ENCODE measurements at regions not wholly inside any gene's neighbourhood (a gene's known extent, or its start where the extent isn't known, plus 50 kb on each side); places are given as distances from the start of the nearest gene placed in this dataset.

DNA sequence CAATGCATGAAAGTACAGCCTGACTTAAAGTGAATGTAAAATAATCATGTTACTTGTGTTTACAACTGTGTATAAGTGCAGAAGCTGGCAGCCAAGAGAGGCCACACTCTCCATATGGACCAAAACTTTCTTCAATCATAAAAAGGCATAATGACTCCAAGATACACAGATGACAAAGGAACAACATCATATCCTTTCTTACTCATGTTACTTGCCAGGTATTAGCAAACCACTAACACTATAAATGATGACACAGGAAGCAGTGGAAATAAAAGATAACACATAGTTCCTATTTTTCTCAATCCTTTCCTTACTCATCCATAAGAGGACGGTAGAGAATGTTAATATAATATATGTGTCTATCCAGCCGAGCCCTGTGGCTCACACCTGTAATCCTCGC lies 400.0 kb upstream of the CDH2 start:
- ChIA-PET POLR2A (no interaction called here), CTCF (no interaction called here)
- no peak overlapping the region for H3K27ac Mint-ChIP-seq (ENCODE audit: low read depth, unreplicated experiment)
- no peaks in the 10 kb centered on the region for H3K36me3 Mint-ChIP-seq (ENCODE audit: insufficient read depth, unreplicated experiment)
- no TSS peak for BruUV-seq (replicated peaks)
- no peaks in the 10 kb centered on the region for H3K27me3 Mint-ChIP-seq (ENCODE audit: insufficient read depth, unreplicated experiment)
- TF ChIP-seq, protein P1, sequence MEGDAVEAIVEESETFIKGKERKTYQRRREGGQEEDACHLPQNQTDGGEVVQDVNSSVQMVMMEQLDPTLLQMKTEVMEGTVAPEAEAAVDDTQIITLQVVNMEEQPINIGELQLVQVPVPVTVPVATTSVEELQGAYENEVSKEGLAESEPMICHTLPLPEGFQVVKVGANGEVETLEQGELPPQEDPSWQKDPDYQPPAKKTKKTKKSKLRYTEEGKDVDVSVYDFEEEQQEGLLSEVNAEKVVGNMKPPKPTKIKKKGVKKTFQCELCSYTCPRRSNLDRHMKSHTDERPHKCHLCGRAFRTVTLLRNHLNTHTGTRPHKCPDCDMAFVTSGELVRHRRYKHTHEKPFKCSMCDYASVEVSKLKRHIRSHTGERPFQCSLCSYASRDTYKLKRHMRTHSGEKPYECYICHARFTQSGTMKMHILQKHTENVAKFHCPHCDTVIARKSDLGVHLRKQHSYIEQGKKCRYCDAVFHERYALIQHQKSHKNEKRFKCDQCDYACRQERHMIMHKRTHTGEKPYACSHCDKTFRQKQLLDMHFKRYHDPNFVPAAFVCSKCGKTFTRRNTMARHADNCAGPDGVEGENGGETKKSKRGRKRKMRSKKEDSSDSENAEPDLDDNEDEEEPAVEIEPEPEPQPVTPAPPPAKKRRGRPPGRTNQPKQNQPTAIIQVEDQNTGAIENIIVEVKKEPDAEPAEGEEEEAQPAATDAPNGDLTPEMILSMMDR (IDR thresholded peaks at IDR 0.05; ENCODE audit: unreplicated experiment) = no peak
- H3K4me3 Mint-ChIP-seq (ENCODE audit: unreplicated experiment) = no peak overlapping the region
- H3K9me3 Mint-ChIP-seq (ENCODE audit: unreplicated experiment) = no peaks in the 10 kb centered on the region
- intact Hi-C loops (cut with micrococcal nuclease) = no loop called here
- no peak for DNase-seq (ENCODE audit: unreplicated experiment)
- no peaks in the 10 kb centered on the region for H3K4me1 Mint-ChIP-seq (ENCODE audit: insufficient read depth, unreplicated experiment)

DNA sequence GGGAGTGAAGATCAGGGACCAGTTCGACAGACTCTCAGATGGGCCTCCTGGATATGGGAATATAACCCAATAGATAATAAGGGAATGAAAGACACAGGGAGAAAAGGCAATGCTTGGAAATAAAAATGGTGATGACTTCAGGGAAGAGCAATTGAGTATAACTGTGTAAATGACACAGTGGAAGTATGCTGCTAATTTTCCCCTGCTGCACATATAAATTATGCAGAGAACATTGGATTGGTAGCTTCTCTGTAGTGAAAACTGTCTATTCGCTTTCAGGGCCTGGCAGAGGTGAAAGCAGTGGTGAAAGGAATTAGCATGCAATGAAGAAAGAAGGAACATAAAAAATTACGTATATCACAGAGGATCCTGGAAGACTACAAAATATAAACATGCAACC lies 398.2 kb upstream of the CDH2 start:
- Mint-ChIP-seq H3K4me1 (ENCODE audit: insufficient read depth, unreplicated experiment) (no peaks in the 10 kb centered on the region), H3K27me3 (ENCODE audit: insufficient read depth, unreplicated experiment) (no peaks in the 10 kb centered on the region), H3K27ac (ENCODE audit: low read depth, unreplicated experiment) (no peak overlapping the region), H3K4me3 (ENCODE audit: unreplicated experiment) (no peak overlapping the region), H3K9me3 (ENCODE audit: unreplicated experiment) (no peaks in the 10 kb centered on the region), H3K36me3 (ENCODE audit: insufficient read depth, unreplicated experiment) (no peaks in the 10 kb centered on the region)
- DNase-seq (ENCODE audit: unreplicated experiment) = no peak
- no TSS peak for BruUV-seq (replicated peaks)
- TF ChIP-seq, protein P1 (IDR thresholded peaks at IDR 0.05; ENCODE audit: unreplicated experiment) = no peak
- CTCF ChIA-PET = interaction anchor here (1.4 kb wide), 1 partner anchor 9 kb away, joined by 5 read pairs; no protein-coding TSS in a partner anchor
- intact Hi-C loops (cut with micrococcal nuclease) = no loop called here
- POLR2A ChIA-PET = interaction anchor here (0.8 kb wide), 1 partner anchor 70 kb away, joined by 3 read pairs; no protein-coding TSS in a partner anchor

DNA sequence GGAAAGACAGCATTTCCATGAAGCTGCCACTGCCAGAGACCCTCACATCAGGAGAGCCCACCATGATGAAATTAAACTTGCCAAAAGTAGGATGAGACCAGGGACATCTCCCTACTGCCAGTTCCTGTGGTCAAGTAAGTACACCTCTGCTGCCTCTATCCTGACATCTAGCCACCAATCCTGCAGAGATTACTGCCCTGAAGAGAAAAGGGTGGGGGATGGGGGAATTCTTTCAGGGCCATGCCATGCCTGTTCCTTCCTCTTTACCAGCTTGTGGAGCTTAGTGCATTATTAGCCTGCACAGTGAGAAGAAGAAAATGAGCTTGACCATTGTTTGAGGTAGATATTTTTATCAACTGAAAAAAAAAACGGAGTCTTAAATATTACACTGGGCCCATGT lies 397.2 kb upstream of the CDH2 start:
- DNase-seq (ENCODE audit: unreplicated experiment) = no peak
- TF ChIP-seq, protein P1 (IDR thresholded peaks at IDR 0.05; ENCODE audit: unreplicated experiment) = no peak
- Mint-ChIP-seq H3K27ac (ENCODE audit: low read depth, unreplicated experiment) (no peak overlapping the region), H3K4me3 (ENCODE audit: unreplicated experiment) (no peak overlapping the region), H3K9me3 (ENCODE audit: unreplicated experiment) (no peaks in the 10 kb centered on the region), H3K36me3 (ENCODE audit: insufficient read depth, unreplicated experiment) (no peaks in the 10 kb centered on the region), H3K27me3 (ENCODE audit: insufficient read depth, unreplicated experiment) (no peaks in the 10 kb centered on the region), H3K4me1 (ENCODE audit: insufficient read depth, unreplicated experiment) (no peaks in the 10 kb centered on the region)
- CTCF ChIA-PET = interaction anchor here (1.4 kb wide), 1 partner anchor 8 kb away, joined by 5 read pairs; no protein-coding TSS in a partner anchor
- BruUV-seq (replicated peaks) = no TSS peak
- intact Hi-C loops (cut with micrococcal nuclease) = no loop called here
- POLR2A ChIA-PET = no interaction called here

DNA sequence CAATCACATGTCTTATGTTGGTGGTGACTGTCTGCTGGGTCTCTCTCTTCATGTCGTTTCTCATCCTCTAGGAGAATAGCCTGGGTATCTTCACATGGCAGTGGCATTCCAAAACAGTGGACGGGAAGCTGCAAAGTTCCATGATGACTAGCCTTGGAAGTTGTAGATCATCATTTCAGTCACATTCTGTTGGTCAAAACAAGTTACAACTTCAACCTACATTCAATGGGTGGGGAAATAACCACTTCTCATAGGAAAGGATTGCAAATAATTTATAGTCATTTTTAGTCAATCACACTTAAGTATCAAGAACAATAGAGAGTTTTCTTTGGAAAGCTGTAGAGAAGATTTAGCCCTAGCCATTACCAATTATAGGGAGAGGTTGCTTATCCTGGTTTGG lies 395.0 kb upstream of the CDH2 start:
- no TSS peak for BruUV-seq (replicated peaks)
- Mint-ChIP-seq H3K27ac (ENCODE audit: low read depth, unreplicated experiment) (no peak overlapping the region), H3K27me3 (ENCODE audit: insufficient read depth, unreplicated experiment) (no peaks in the 10 kb centered on the region), H3K4me3 (ENCODE audit: unreplicated experiment) (no peak overlapping the region), H3K36me3 (ENCODE audit: insufficient read depth, unreplicated experiment) (no peaks in the 10 kb centered on the region), H3K4me1 (ENCODE audit: insufficient read depth, unreplicated experiment) (no peaks in the 10 kb centered on the region), H3K9me3 (ENCODE audit: unreplicated experiment) (no peaks in the 10 kb centered on the region)
- ChIA-PET POLR2A (no interaction called here), CTCF (no interaction called here)
- no peak for DNase-seq (ENCODE audit: unreplicated experiment)
- intact Hi-C loops (cut with micrococcal nuclease) = no loop called here
- TF ChIP-seq, protein P1 (IDR thresholded peaks at IDR 0.05; ENCODE audit: unreplicated experiment) = no peak

All from MCF 10A (cell line).